Upper lobe of left lung (tissue), 6 donors: ENCODE measurements at regions not wholly inside any gene's neighbourhood (a gene's known extent, or its start where the extent isn't known, plus 50 kb on each side); places are given as distances from the start of the nearest gene placed in this dataset.

Source experiments
- ATAC-seq, 2 donors: fragments of 200-7000 bp; cut with Tn5 transposase; one replicate each; pipeline ENCODE4 v1.9.1; 2022; ENCODE audit warnings: mild to moderate bottlenecking in 2 of 2, moderate library complexity in 2 of 2; ENCODE audit not compliant: low FRiP score in 2 of 2
- DNase-seq, 2 donors: peaks; one replicate each; pipeline ENCODE4 v3.0.0-alpha.2; 2019 to 2020
- H3K27ac ChIP-seq, 4 donors: fragments of 200-600 bp; sonication (generic); one replicate each; pipeline ENCODE4 v1.5.1; 2016 to 2019
- H3K27me3 ChIP-seq, 4 donors: fragments of 200-600 bp; sonication (generic); one replicate each; pipeline ENCODE4 v1.5.1; 2017 to 2019
- H3K36me3 ChIP-seq, 4 donors: fragments of 200-600 bp; sonication (generic); one replicate each; pipeline ENCODE4 v1.5.1; 2016 to 2019
- H3K4me1 ChIP-seq, 4 donors: fragments of 200-600 bp; sonication (generic); one replicate each; pipeline ENCODE4 v1.5.1; 2018 to 2019
- H3K4me3 ChIP-seq, 4 donors: fragments of 200-600 bp; sonication (generic); one replicate each; pipeline ENCODE4 v1.5.1; 2017 to 2019; ENCODE audit warnings: mild to moderate bottlenecking in 2 of 4, moderate library complexity in 1 of 4
- H3K9me3 ChIP-seq, 4 donors: fragments of 200-600 bp; sonication (generic); one replicate each; pipeline ENCODE4 v1.5.1; 2018 to 2019
- CTCF ChIP-seq, 6 experiments: fragments of 450-650 bp in 4 of 6; fragments of 200-600 bp in 2 of 6; sonication (generic) in 2 of 6; IDR thresholded peaks; one replicate each; pipeline ENCODE4 v1.5.1; 2016 to 2019; ENCODE audit warnings: antibody characterized with exemption in 6 of 6
- EP300 ChIP-seq, 4 donors: sonication (generic); formaldehyde crosslinking; IDR thresholded peaks; one replicate each; pipeline ENCODE4 v1.5.1; 2017; ENCODE audit warnings: antibody characterized with exemption in 4 of 4, control low read depth in 2 of 4
- POLR2A ChIP-seq, 4 donors: fragments of 450-650 bp; IDR thresholded peaks; one replicate each; pipeline ENCODE4 v1.5.1; 2016 to 2017; ENCODE audit warnings: antibody characterized with exemption in 4 of 4, mild to moderate bottlenecking in 2 of 4
- POLR2AphosphoS5 ChIP-seq, 2 donors: sonication (generic); formaldehyde crosslinking; IDR thresholded peaks; one replicate each; pipeline ENCODE4 v1.5.1; 2017; ENCODE audit warnings: antibody characterized with exemption in 2 of 2
- WGBS, 2 donors: methylation state at CpG; one replicate each; pipeline ENCODE4 v1.1.5; 2017 to 2018; 5-methylcytosine and 5-hydroxymethylcytosine counted together
- donor health status: DM: no; HTN: no; CAD: no; lungs with moderate emphysema.
- donor health status: DM: no; HTN: yes; CAD: no; lungs with severe emphysema.

- DNase-seq (no peak), ATAC-seq (no peak)
- 89 to 90% methylated on average over 6 of the region's 6 CpGs for WGBS, 2 donors
- H3K9me3 ChIP-seq, result no peaks in the 10 kb centered on the region
- H3K27me3 ChIP-seq, result no peaks in the 10 kb centered on the region
- no peaks in the 10 kb centered on the region for H3K4me1 ChIP-seq
- TF ChIP-seq CTCF (IDR thresholded peaks at IDR 0.05) (no peak), POLR2A (IDR thresholded peaks at IDR 0.05) (no peak), POLR2AphosphoS5 (IDR thresholded peaks at IDR 0.05) (no peak), EP300 (IDR thresholded peaks at IDR 0.05) (no peak)
- H3K27ac ChIP-seq, result no peak overlapping the region
- H3K36me3 ChIP-seq, result no peaks in the 10 kb centered on the region
- H3K4me3 ChIP-seq, result no peak overlapping the region
Measured at GRCh38 chr2:76506538-76506937, 795.8 kb upstream of the GCFC2 start.

GRCh38 chr2:76501641-76502040 is 790.9 kb upstream of the GCFC2 start:
- H3K36me3 ChIP-seq, result no peaks in the 10 kb centered on the region
- H3K27me3 ChIP-seq, result no peaks in the 10 kb centered on the region
- TF ChIP-seq CTCF (IDR thresholded peaks at IDR 0.05) (no peak), EP300 (IDR thresholded peaks at IDR 0.05) (no peak), POLR2AphosphoS5 (IDR thresholded peaks at IDR 0.05) (no peak)
- H3K9me3 ChIP-seq, result no peaks in the 10 kb centered on the region
- H3K4me3 ChIP-seq, result no peak overlapping the region
- H3K4me1 ChIP-seq, result no peaks in the 10 kb centered on the region
- H3K27ac ChIP-seq, result no peak overlapping the region
- 77 to 86% methylated on average over 1 of the region's 1 CpG for WGBS, 2 donors
- DNase-seq (no peak), ATAC-seq (no peak)

- no peaks in the 10 kb centered on the region for H3K9me3 ChIP-seq
- H3K4me3 ChIP-seq, result no peak overlapping the region
- H3K36me3 ChIP-seq, result no peaks in the 10 kb centered on the region
- no peak for ATAC-seq
- no peaks in the 10 kb centered on the region for H3K4me1 ChIP-seq
- no peak overlapping the region for H3K27ac ChIP-seq
- H3K27me3 ChIP-seq, result no peaks in the 10 kb centered on the region
- DNase-seq, result no peak
- 70 to 79% methylated on average over 2 of the region's 2 CpGs for WGBS, 2 donors
- TF ChIP-seq CTCF (IDR thresholded peaks at IDR 0.05), result no peak
- TF ChIP-seq POLR2AphosphoS5 (IDR thresholded peaks at IDR 0.05), result no peak
- TF ChIP-seq EP300 (IDR thresholded peaks at IDR 0.05), result no peak
- TF ChIP-seq POLR2A (IDR thresholded peaks at IDR 0.05), result no peak
Measured at GRCh38 chr2:76498360-76498759, 787.6 kb upstream of the GCFC2 start.

GRCh38 chr2:76491503-76491902 is 780.8 kb upstream of the GCFC2 start:
- no peaks in the 10 kb centered on the region for H3K27me3 ChIP-seq
- H3K36me3 ChIP-seq, result no peaks in the 10 kb centered on the region
- ATAC-seq (no peak), DNase-seq (no peak)
- H3K27ac ChIP-seq, result no peak overlapping the region
- H3K4me3 ChIP-seq, result no peak overlapping the region
- H3K4me1 ChIP-seq, result no peaks in the 10 kb centered on the region
- 53 to 59% methylated on average over 1 of the region's 1 CpG for WGBS, 2 donors
- TF ChIP-seq POLR2AphosphoS5 (IDR thresholded peaks at IDR 0.05) (no peak), POLR2A (IDR thresholded peaks at IDR 0.05) (no peak), CTCF (IDR thresholded peaks at IDR 0.05) (no peak), EP300 (IDR thresholded peaks at IDR 0.05) (no peak)
- H3K9me3 ChIP-seq, result no peaks in the 10 kb centered on the region

- Histone ChIP-seq H3K4me1 (no peaks in the 10 kb centered on the region), H3K9me3 (no peaks in the 10 kb centered on the region), H3K27ac (no peak overlapping the region), H3K36me3 (no peaks in the 10 kb centered on the region), H3K4me3 (no peak overlapping the region), H3K27me3 (no peaks in the 10 kb centered on the region)
- ATAC-seq (no peak), DNase-seq (no peak)
- 73 to 78% methylated on average over 5 of the region's 5 CpGs for WGBS, 2 donors
- TF ChIP-seq POLR2AphosphoS5 (IDR thresholded peaks at IDR 0.05) (no peak), CTCF (IDR thresholded peaks at IDR 0.05) (no peak), POLR2A (IDR thresholded peaks at IDR 0.05) (no peak), EP300 (IDR thresholded peaks at IDR 0.05) (no peak)
Measured at GRCh38 chr2:76478266-76479035, 767.7 kb upstream of the GCFC2 start.
